BJ (cell line): ENCODE measurements at regions not wholly inside any gene's neighbourhood (a gene's known extent, or its start where the extent isn't known, plus 50 kb on each side); places are given as distances from the start of the nearest gene placed in this dataset.
A peak's percentile ranks its signal among the peaks of the same experiment; 100 is the strongest.

ENCODE experiments used
- CTCF ChIA-PET: fragments of 350-600 bp; formaldehyde crosslinking; extraction: SDS; loops from one replicate; lab custom pipeline; 2021; ENCODE audit warnings: antibody characterized with exemption, inconsistent platforms; lab: Yijun Ruan, JAX
- POLR2A ChIA-PET: fragments of 300-600 bp; sonication (Branson Sonifier 250); formaldehyde crosslinking; extraction: SDS; loops from one replicate; lab custom pipeline; 2021; ENCODE audit warnings: antibody characterized with exemption; lab: Charles Lee
- DNase-seq: peaks from one replicate; pipeline ENCODE4 v3.0.0-alpha.2; 2011; ENCODE audit warnings: low read depth
- H3K27me3 ChIP-seq: 2 replicates; pipeline ENCODE4 v1.6.0; 2011; ENCODE audit warnings: low read length; ENCODE audit not compliant: control insufficient read depth, insufficient read depth
- H3K36me3 ChIP-seq: 2 replicates; pipeline ENCODE4 v1.5.1; 2011; ENCODE audit warnings: low read length; ENCODE audit not compliant: control insufficient read depth, insufficient read depth
- H3K4me3 ChIP-seq: 2 replicates; pipeline ENCODE4 v1.5.1; 2011; ENCODE audit warnings: low read depth, mild to moderate bottlenecking, control low read depth, low read length
- CTCF ChIP-seq: IDR thresholded peaks from 2 replicates; pipeline ENCODE4 v1.5.1; 2011; ENCODE audit warnings: low read depth, mild to moderate bottlenecking, control low read depth, inconsistent platforms, low read length, moderate library complexity; ENCODE audit not compliant: insufficient read depth

GRCh38 chr1:195337646-195338045 is 1270.6 kb downstream of the KCNT2 start:
- TF ChIP-seq CTCF = no peak
- POLR2A ChIA-PET = no interaction called here
- CTCF ChIA-PET = no interaction called here
- Histone ChIP-seq H3K27me3 (no peaks in the 10 kb centered on the region), H3K36me3 (no peaks in the 10 kb centered on the region), H3K4me3 (no peak overlapping the region)
- DNase-seq = no peak

GRCh38 chr1:195336812-195337211 is 1271.4 kb downstream of the KCNT2 start:
- no peak for DNase-seq
- TF ChIP-seq CTCF = no peak
- Histone ChIP-seq H3K36me3 (no peaks in the 10 kb centered on the region), H3K27me3 (no peaks in the 10 kb centered on the region), H3K4me3 (no peak overlapping the region)
- ChIA-PET CTCF (no interaction called here), POLR2A (no interaction called here)

- no peak overlapping the region for H3K4me3 ChIP-seq
- no peaks in the 10 kb centered on the region for H3K27me3 ChIP-seq
- H3K36me3 ChIP-seq = no peaks in the 10 kb centered on the region
- TF ChIP-seq CTCF = no peak
- POLR2A ChIA-PET = no interaction called here
- CTCF ChIA-PET = interaction anchor here (0.6 kb wide), 1 partner anchor 58 kb away, joined by 3 read pairs; no protein-coding TSS in a partner anchor
- peak; percentile 13 for DNase-seq
Measured at GRCh38 chr1:195335541-195335940, 1272.7 kb downstream of the KCNT2 start.

- no peak for DNase-seq
- no peak for TF ChIP-seq CTCF
- CTCF ChIA-PET = interaction anchor here (0.9 kb wide), 1 partner anchor 9 kb away, joined by 3 read pairs; no protein-coding TSS in a partner anchor
- Histone ChIP-seq H3K36me3 (no peaks in the 10 kb centered on the region), H3K4me3 (no peak overlapping the region), H3K27me3 (no peaks in the 10 kb centered on the region)
- POLR2A ChIA-PET = no interaction called here
Measured at GRCh38 chr1:195332102-195332501, 1276.1 kb downstream of the KCNT2 start.

- Histone ChIP-seq H3K27me3 (no peaks in the 10 kb centered on the region), H3K4me3 (no peak overlapping the region), H3K36me3 (no peaks in the 10 kb centered on the region)
- POLR2A ChIA-PET = no interaction called here
- TF ChIP-seq CTCF = no peak
- no peak for DNase-seq
- CTCF ChIA-PET = no interaction called here
Measured at GRCh38 chr1:195328681-195329080, 1279.6 kb downstream of the KCNT2 start.
